Stimulated activated naive CD8-positive, alpha-beta T cell treated with anti-CD3 and anti-CD28 coated beads, Interleukin-15, amount 100 ng/mL, for 72 hours (primary cell): ENCODE measurements at regions not wholly inside any gene's neighbourhood (a gene's known extent, or its start where the extent isn't known, plus 50 kb on each side); places are given as distances from the start of the nearest gene placed in this dataset.
A peak's percentile ranks its signal among the peaks of the same experiment; 100 is the strongest.
"Not testable (repeated sequence)": the region's sequence is repeated elsewhere in the genome, so short reads cannot be mapped to it uniquely, and the experiment has no call there.

Source experiments
- ATAC-seq: fragments of 150-1000 bp; cut with Tn5 transposase; 2 replicates; pipeline ENCODE4 v1.10.0; 2021; ENCODE audit warnings: mild to moderate bottlenecking, moderate library complexity
- DNase-seq, 2 donors: peaks; one replicate each; pipeline ENCODE4 v3.0.0; 2021 to 2022
- H3K27ac Mint-ChIP-seq, 2 donors: one replicate each; pipeline ENCODE4 v1.8.0; 2022; ENCODE audit warnings: mild to moderate bottlenecking in 2 of 2, mixed read lengths in 2 of 2, moderate library complexity in 2 of 2
- H3K27me3 Mint-ChIP-seq: one replicate; pipeline ENCODE4 v1.8.0; 2022; ENCODE audit warnings: mixed read lengths
- H3K4me1 Mint-ChIP-seq: one replicate; pipeline ENCODE4 v1.8.0; 2022; ENCODE audit warnings: mild to moderate bottlenecking, mixed read lengths
- H3K4me3 Mint-ChIP-seq, 2 donors: one replicate each; pipeline ENCODE4 v1.8.0; 2022; ENCODE audit warnings: mild to moderate bottlenecking in 2 of 2, mixed read lengths in 2 of 2, moderate library complexity in 1 of 2
- H3K9me3 Mint-ChIP-seq, 2 donors: one replicate each; pipeline ENCODE4 v1.8.0; 2022; ENCODE audit warnings: mixed read lengths in 2 of 2

GRCh38 chr15:38758043-38758442, 193.4 kb upstream of the RASGRP1 start:
- DNase-seq, result no peak
- Mint-ChIP-seq H3K27ac (no peak overlapping the region), H3K4me1 (no peaks in the 10 kb centered on the region), H3K27me3 (peaks cover 40% of the 10 kb centered on the region), H3K9me3 (no peaks in the 10 kb centered on the region), H3K4me3 (no peak overlapping the region)
- ATAC-seq, result no peak

- Mint-ChIP-seq H3K9me3 (no peaks in the 10 kb centered on the region), H3K4me1 (no peaks in the 10 kb centered on the region), H3K27ac (no peak overlapping the region), H3K4me3 (no peak overlapping the region), H3K27me3 (peaks cover 12% of the 10 kb centered on the region)
- no peak for DNase-seq
- ATAC-seq, result no peak
These were observed 197.1 kb upstream of the RASGRP1 start for GRCh38 chr15:38761681-38762080.

GRCh38 chr15:38768970-38769369, 204.4 kb upstream of the RASGRP1 start:
- Mint-ChIP-seq H3K4me1 (no peaks in the 10 kb centered on the region), H3K27me3 (peaks cover 13% of the 10 kb centered on the region), H3K27ac (no peak overlapping the region), H3K4me3 (no peak overlapping the region), H3K9me3 (no peaks in the 10 kb centered on the region)
- DNase-seq (no peak), ATAC-seq (no peak)

GRCh38 chr15:38769492-38769891, 204.9 kb upstream of the RASGRP1 start:
- DNase-seq, result no peak
- H3K27ac Mint-ChIP-seq, result no peak overlapping the region
- no peaks in the 10 kb centered on the region for H3K4me1 Mint-ChIP-seq
- H3K9me3 Mint-ChIP-seq, result no peaks in the 10 kb centered on the region
- H3K27me3 Mint-ChIP-seq, result peaks cover 17% of the 10 kb centered on the region
- no peak overlapping the region for H3K4me3 Mint-ChIP-seq
- ATAC-seq, result no peak

- not testable (repeated sequence) for DNase-seq, ATAC-seq, H3K4me1 Mint-ChIP-seq, H3K9me3 Mint-ChIP-seq, H3K4me3 Mint-ChIP-seq
- Mint-ChIP-seq H3K27ac (peak overlapping the region in 1 of 2 donors; percentile 66), H3K27me3 (peaks cover 45% of the 10 kb centered on the region)
These were observed 209.5 kb upstream of the RASGRP1 start for GRCh38 chr15:38774076-38774475.

GRCh38 chr15:38781196-38781595, 216.6 kb upstream of the RASGRP1 start:
- H3K4me1 Mint-ChIP-seq, result no peaks in the 10 kb centered on the region
- H3K9me3 Mint-ChIP-seq, result peaks cover 0 to 5% of the 10 kb centered on the region in 2 donors
- ATAC-seq (no peak), DNase-seq (no peak)
- peaks cover 47% of the 10 kb centered on the region for H3K27me3 Mint-ChIP-seq
- no peak overlapping the region for H3K27ac Mint-ChIP-seq
- H3K4me3 Mint-ChIP-seq, result no peak overlapping the region

GRCh38 chr15:38782156-38782555, 217.5 kb upstream of the RASGRP1 start:
- ATAC-seq, result no peak
- H3K27me3 Mint-ChIP-seq, result peaks cover 38% of the 10 kb centered on the region

GRCh38 chr15:38788918-38789317, 224.3 kb upstream of the RASGRP1 start:
- Mint-ChIP-seq H3K9me3 (no peaks in the 10 kb centered on the region), H3K4me3 (no peak overlapping the region), H3K4me1 (no peaks in the 10 kb centered on the region), H3K27ac (no peak overlapping the region), H3K27me3 (no peaks in the 10 kb centered on the region)
- ATAC-seq, result no peak
- DNase-seq, result no peak

More at GRCh38 chr15:38782156-38782555, 217.5 kb upstream of the RASGRP1 start:
- Mint-ChIP-seq H3K4me3 (no peak overlapping the region), H3K27ac (no peak overlapping the region), H3K4me1 (no peaks in the 10 kb centered on the region), H3K9me3 (peaks cover 0 to 5% of the 10 kb centered on the region in 2 donors)
- DNase-seq, result no peak

- H3K27ac Mint-ChIP-seq, result no peak overlapping the region
- ATAC-seq (no peak), DNase-seq (no peak)
- H3K9me3 Mint-ChIP-seq, result no peaks in the 10 kb centered on the region
- H3K27me3 Mint-ChIP-seq, result no peaks in the 10 kb centered on the region
- H3K4me1 Mint-ChIP-seq, result no peaks in the 10 kb centered on the region
- no peak overlapping the region for H3K4me3 Mint-ChIP-seq
These were observed 225.0 kb upstream of the RASGRP1 start for GRCh38 chr15:38789566-38789965.

- no peak overlapping the region for H3K27ac Mint-ChIP-seq
- DNase-seq (no peak), ATAC-seq (no peak)
- H3K4me3 Mint-ChIP-seq, result no peak overlapping the region
- no peaks in the 10 kb centered on the region for H3K4me1 Mint-ChIP-seq
- no peaks in the 10 kb centered on the region for H3K27me3 Mint-ChIP-seq
- H3K9me3 Mint-ChIP-seq, result no peaks in the 10 kb centered on the region
These were observed 228.7 kb upstream of the RASGRP1 start for GRCh38 chr15:38793206-38793810.

GRCh38 chr15:38795471-38796245, 231.0 kb upstream of the RASGRP1 start:
- Mint-ChIP-seq H3K4me1 (no peaks in the 10 kb centered on the region), H3K4me3 (no peak overlapping the region), H3K27ac (no peak overlapping the region), H3K27me3 (peaks cover 17% of the 10 kb centered on the region), H3K9me3 (no peaks in the 10 kb centered on the region)
- no peak for ATAC-seq
- no peak for DNase-seq

- Mint-ChIP-seq H3K27ac (no peak overlapping the region), H3K27me3 (peaks cover 22% of the 10 kb centered on the region), H3K9me3 (no peaks in the 10 kb centered on the region), H3K4me1 (no peaks in the 10 kb centered on the region), H3K4me3 (no peak overlapping the region)
- DNase-seq, result no peak
- no peak for ATAC-seq
These were observed 232.0 kb upstream of the RASGRP1 start for GRCh38 chr15:38796589-38796988.

- DNase-seq, H3K9me3 Mint-ChIP-seq, H3K4me3 Mint-ChIP-seq, H3K27ac Mint-ChIP-seq, ATAC-seq, H3K4me1 Mint-ChIP-seq: not testable (repeated sequence)
- H3K27me3 Mint-ChIP-seq, result peaks cover 31% of the 10 kb centered on the region
These were observed 232.9 kb upstream of the RASGRP1 start for GRCh38 chr15:38797506-38797905.

GRCh38 chr15:38799202-38799601, 234.6 kb upstream of the RASGRP1 start:
- H3K27ac Mint-ChIP-seq, DNase-seq, H3K4me1 Mint-ChIP-seq, ATAC-seq, H3K4me3 Mint-ChIP-seq, H3K9me3 Mint-ChIP-seq: not testable (repeated sequence)
- H3K27me3 Mint-ChIP-seq, result peaks cover 32% of the 10 kb centered on the region

- Mint-ChIP-seq H3K27ac (no peak overlapping the region), H3K27me3 (peaks cover 9% of the 10 kb centered on the region), H3K4me3 (no peak overlapping the region), H3K9me3 (no peaks in the 10 kb centered on the region), H3K4me1 (no peaks in the 10 kb centered on the region)
- ATAC-seq, result no peak
- DNase-seq, result no peak
These were observed 245.0 kb upstream of the RASGRP1 start for GRCh38 chr15:38809621-38810020.

- H3K9me3 Mint-ChIP-seq, result no peaks in the 10 kb centered on the region
These were observed 246.1 kb upstream of the RASGRP1 start for GRCh38 chr15:38810686-38811085.

More at GRCh38 chr15:38810686-38811085, 246.1 kb upstream of the RASGRP1 start:
- Mint-ChIP-seq H3K4me3 (no peak overlapping the region), H3K4me1 (no peaks in the 10 kb centered on the region), H3K27me3 (peaks cover 14% of the 10 kb centered on the region), H3K27ac (no peak overlapping the region)
- ATAC-seq (no peak), DNase-seq (no peak)
